ENCODE measurements at regions not wholly inside any gene's neighbourhood (a gene's known extent, or its start where the extent isn't known, plus 50 kb on each side); places are given as distances from the start of the nearest gene placed in this dataset.

DNA sequence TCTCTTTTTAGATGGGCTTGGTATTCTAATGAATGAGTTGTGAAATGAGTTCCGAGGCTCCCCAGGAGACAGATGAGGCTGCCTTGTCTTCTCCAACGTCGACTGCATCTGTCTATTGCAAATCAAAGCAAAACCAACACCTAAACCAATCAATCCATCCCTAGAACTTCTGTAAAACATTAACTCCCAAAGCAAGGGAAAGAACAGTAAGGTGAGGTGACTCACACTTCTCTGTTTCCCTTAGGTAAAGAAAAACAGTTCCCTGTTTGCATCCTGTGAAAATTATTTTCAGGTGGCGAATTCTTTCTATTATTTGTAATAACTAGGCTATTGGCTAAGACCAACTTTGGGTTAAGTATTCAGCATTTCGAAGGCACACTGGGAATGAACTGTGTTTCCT is 249.4 kb downstream of the EPHA4 start:
- DNase-seq (ENCODE audit: extremely low read depth in 1 of 4, low spot score in 3 of 4) (no peak), FAIRE-seq (no peak), ATAC-seq (no peak)
- no peaks in the 10 kb centered on the region for H3K36me3 ChIP-seq (ENCODE audit: control insufficient read depth, insufficient read depth, low read length)
- H3K9me3 ChIP-seq (replicated peaks; ENCODE audit: control insufficient read depth, insufficient read depth, low read depth, low read length), result no peaks in the 10 kb centered on the region
- 0% methylated on average over 2 of the region's 5 CpGs for WGBS (ENCODE audit: insufficient coverage, low coverage, missing lambda C conversion rate)
- H3K79me2 ChIP-seq (ENCODE audit: control insufficient read depth, insufficient read depth, low read length), result no peaks in the 10 kb centered on the region
- in situ Hi-C loops (cut with MboI) (no loop called here), intact Hi-C loops (cut with micrococcal nuclease) (no loop called here)
- H3K4me1 ChIP-seq (replicated peaks in 1 of 2; ENCODE audit: control insufficient read depth in 2 of 2, insufficient read depth in 2 of 2, low read length in 2 of 2), result no peaks in the 10 kb centered on the region
- H3K27ac ChIP-seq (ENCODE audit: extremely low read depth, low read depth, low read length), result no peak overlapping the region
- TF ChIP-seq, protein P1, sequence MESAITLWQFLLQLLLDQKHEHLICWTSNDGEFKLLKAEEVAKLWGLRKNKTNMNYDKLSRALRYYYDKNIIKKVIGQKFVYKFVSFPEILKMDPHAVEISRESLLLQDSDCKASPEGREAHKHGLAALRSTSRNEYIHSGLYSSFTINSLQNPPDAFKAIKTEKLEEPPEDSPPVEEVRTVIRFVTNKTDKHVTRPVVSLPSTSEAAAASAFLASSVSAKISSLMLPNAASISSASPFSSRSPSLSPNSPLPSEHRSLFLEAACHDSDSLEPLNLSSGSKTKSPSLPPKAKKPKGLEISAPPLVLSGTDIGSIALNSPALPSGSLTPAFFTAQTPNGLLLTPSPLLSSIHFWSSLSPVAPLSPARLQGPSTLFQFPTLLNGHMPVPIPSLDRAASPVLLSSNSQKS (CRISPR knock-in tag; IDR thresholded peaks at IDR 0.05), result no peak
- TF ChIP-seq MTA2 (IDR thresholded peaks at IDR 0.05; ENCODE audit: low read depth), result no peak
- TF ChIP-seq ZC3H11A (IDR thresholded peaks at IDR 0.05; ENCODE audit: low read depth, low read length), result no peak
- TF ChIP-seq EWSR1 (IDR thresholded peaks at IDR 0.05; ENCODE audit: borderline replicate concordance, low read depth, partially characterized antibody), result no peak
- TF ChIP-seq ADNP (tag; IDR thresholded peaks at IDR 0.05), result no peak
- TF ChIP-seq ZNF764 (CRISPR knock-in tag; IDR thresholded peaks at IDR 0.05; ENCODE audit: low read depth), result no peak
- no peak for TF ChIP-seq HDAC6 (IDR thresholded peaks at IDR 0.05; ENCODE audit: low read depth, low read length)
- no peaks in the 10 kb centered on the region for H3K27me3 ChIP-seq (ENCODE audit: control insufficient read depth in 2 of 2, insufficient read depth in 2 of 2, low read length in 2 of 2)
- H2AFZ ChIP-seq (ENCODE audit: low read depth, low read length), result no peak overlapping the region
- H3K9ac ChIP-seq (ENCODE audit: insufficient read depth in 1 of 2, low read depth in 2 of 2, low read length in 2 of 2), result no peak overlapping the region
- ChIA-PET CTCF (ENCODE audit: low intra/inter-chr PET ratio) (no interaction called here), POLR2A (no interaction called here)
- H3K4me3 ChIP-seq, result no peak overlapping the region
- H4K20me1 ChIP-seq (replicated peaks; ENCODE audit: control insufficient read depth, insufficient read depth, low read length), result no peaks in the 10 kb centered on the region
- H3K4me2 ChIP-seq (ENCODE audit: insufficient read depth, low read length), result no peak overlapping the region
- H3K9me1 ChIP-seq (ENCODE audit: control insufficient read depth, insufficient read depth, low read length), result no peaks in the 10 kb centered on the region
- no TSS peak for BruUV-seq (replicated peaks)

Measured in K562 (cell line).